ENCODE measurements at regions not wholly inside any gene's neighbourhood (a gene's known extent, or its start where the extent isn't known, plus 50 kb on each side); places are given as distances from the start of the nearest gene placed in this dataset.

GRCh38 chr5:174287761-174288160, 242.3 kb downstream of the NSG2 start:
- DNase-seq: no peak
- Histone ChIP-seq H3K9me3 (replicated peaks in 1 of 2; ENCODE audit: control insufficient read depth in 1 of 2, insufficient read depth in 1 of 2, low read length in 2 of 2) (no peaks in the 10 kb centered on the region), H3K4me3 (replicated peaks in 1 of 3; ENCODE audit: low read depth in 2 of 3, low read length in 3 of 3) (no peak overlapping the region), H2AFZ (ENCODE audit: insufficient read depth, low read depth, low read length, poor library complexity, severe bottlenecking) (no peak overlapping the region), H3K79me2 (ENCODE audit: insufficient read depth, low read length) (no peaks in the 10 kb centered on the region), H3K4me2 (replicated peaks; ENCODE audit: extremely low read depth, low read length, poor library complexity, severe bottlenecking) (no peak overlapping the region), H3K9ac (ENCODE audit: insufficient read depth, low read length, poor library complexity, severe bottlenecking) (no peak overlapping the region), H3K36me3 (replicated peaks in 1 of 2; ENCODE audit: control insufficient read depth in 1 of 2, insufficient read depth in 2 of 2, low read length in 2 of 2) (no peaks in the 10 kb centered on the region), H3K4me1 (ENCODE audit: control insufficient read depth in 1 of 2, insufficient read depth in 2 of 2, low read length in 2 of 2) (no peaks in the 10 kb centered on the region), H3K27me3 (ENCODE audit: control insufficient read depth in 2 of 2, insufficient read depth in 2 of 2, low read length in 2 of 2) (no peaks in the 10 kb centered on the region), H3K27ac (ENCODE audit: low read depth in 1 of 2, low read length in 2 of 2) (no peak overlapping the region), H4K20me1 (ENCODE audit: insufficient read depth, low read length) (no peaks in the 10 kb centered on the region)
- no peak for TF ChIP-seq CTCF (IDR thresholded peaks at IDR 0.05)
- 90% methylated on average over 3 of the region's 4 CpGs for WGBS (ENCODE audit: insufficient coverage)
- peaks cover 0 to 10% (median 0%) of the 10 kb centered on the region in 3 donors for H3K27me3 Mint-ChIP-seq (ENCODE audit: low read depth in 3 of 3)
- H3K4me3 Mint-ChIP-seq: no peak overlapping the region
- H3K36me3 Mint-ChIP-seq: no peaks in the 10 kb centered on the region
- H3K27ac Mint-ChIP-seq: no peak overlapping the region
- intact Hi-C loops (cut with micrococcal nuclease): no loop called here
- H3K4me1 Mint-ChIP-seq: no peaks in the 10 kb centered on the region
- peaks cover 0 to 9% (median 6%) of the 10 kb centered on the region in 7 donors for H3K9me3 Mint-ChIP-seq

- H3K4me1 ChIP-seq (ENCODE audit: control insufficient read depth in 1 of 2, insufficient read depth in 2 of 2, low read length in 2 of 2): no peaks in the 10 kb centered on the region
- DNase-seq: no peak
- intact Hi-C loops (cut with micrococcal nuclease): no loop called here
Observed at GRCh38 chr5:174288439-174288838, 242.9 kb downstream of the NSG2 start.

More at GRCh38 chr5:174288439-174288838, 242.9 kb downstream of the NSG2 start:
- Histone ChIP-seq H3K36me3 (replicated peaks in 1 of 2; ENCODE audit: control insufficient read depth in 1 of 2, insufficient read depth in 2 of 2, low read length in 2 of 2) (no peaks in the 10 kb centered on the region), H4K20me1 (ENCODE audit: insufficient read depth, low read length) (no peaks in the 10 kb centered on the region), H3K9me3 (replicated peaks in 1 of 2; ENCODE audit: control insufficient read depth in 1 of 2, insufficient read depth in 1 of 2, low read length in 2 of 2) (no peaks in the 10 kb centered on the region), H3K79me2 (ENCODE audit: insufficient read depth, low read length) (no peaks in the 10 kb centered on the region), H3K4me2 (replicated peaks; ENCODE audit: extremely low read depth, low read length, poor library complexity, severe bottlenecking) (no peak overlapping the region), H3K4me3 (replicated peaks in 1 of 3; ENCODE audit: low read depth in 2 of 3, low read length in 3 of 3) (no peak overlapping the region), H2AFZ (ENCODE audit: insufficient read depth, low read depth, low read length, poor library complexity, severe bottlenecking) (no peak overlapping the region), H3K9ac (ENCODE audit: insufficient read depth, low read length, poor library complexity, severe bottlenecking) (no peak overlapping the region), H3K27ac (ENCODE audit: low read depth in 1 of 2, low read length in 2 of 2) (no peak overlapping the region), H3K27me3 (ENCODE audit: control insufficient read depth in 2 of 2, insufficient read depth in 2 of 2, low read length in 2 of 2) (no peaks in the 10 kb centered on the region)
- Mint-ChIP-seq H3K4me1 (no peaks in the 10 kb centered on the region), H3K9me3 (peaks cover 0 to 11% (median 8%) of the 10 kb centered on the region in 7 donors), H3K27me3 (ENCODE audit: low read depth in 3 of 3) (peaks cover 0 to 8% (median 0%) of the 10 kb centered on the region in 3 donors), H3K36me3 (no peaks in the 10 kb centered on the region), H3K4me3 (no peak overlapping the region), H3K27ac (no peak overlapping the region)
- no peak for TF ChIP-seq CTCF (IDR thresholded peaks at IDR 0.05)
- WGBS (ENCODE audit: insufficient coverage): 96% methylated on average over 3 of the region's 6 CpGs

Measured in CD14-positive monocyte (primary cell).